ENCODE measurements at regions not wholly inside any gene's neighbourhood (a gene's known extent, or its start where the extent isn't known, plus 50 kb on each side); places are given as distances from the start of the nearest gene placed in this dataset.

- no peak for DNase-seq
- no peak overlapping the region for H3K4me3 ChIP-seq
- H3K9me3 ChIP-seq = no peaks in the 10 kb centered on the region
- H3K27ac ChIP-seq = no peak overlapping the region
- H3K27me3 ChIP-seq (replicated peaks in 1 of 7) = peaks cover 0 to 55% (median 4%) of the 10 kb centered on the region in 7 donors
- TF ChIP-seq CTCF (IDR thresholded peaks at IDR 0.05 in 8 of 11, conservative IDR thresholded peaks at IDR 0.05 in 3 of 11) = no peak
- TF ChIP-seq POLR2A (IDR thresholded peaks at IDR 0.05) = no peak
- no peak for TF ChIP-seq POLR2AphosphoS5 (IDR thresholded peaks at IDR 0.05)
- H3K4me1 ChIP-seq = no peaks in the 10 kb centered on the region
- 77 to 94% (median 80%) methylated on average over 1 of the region's 1 CpG for WGBS, 5 donors
- H3K36me3 ChIP-seq = no peaks in the 10 kb centered on the region
- intact Hi-C loops (cut with DNase I; ENCODE audit: low total_unique reads) = no loop called here
Measured at GRCh38 chr22:48212727-48213126, 1450.3 kb downstream of the TBC1D22A start.

- H3K9me3 ChIP-seq = no peaks in the 10 kb centered on the region
- H3K27ac ChIP-seq = no peak overlapping the region
- no peaks in the 10 kb centered on the region for H3K36me3 ChIP-seq
- H3K27me3 ChIP-seq (replicated peaks in 1 of 7) = peaks cover 0 to 61% (median 4%) of the 10 kb centered on the region in 7 donors
- intact Hi-C loops (cut with DNase I; ENCODE audit: low total_unique reads) = no loop called here
- H3K4me1 ChIP-seq = no peaks in the 10 kb centered on the region
- WGBS, 5 donors = 33 to 62% (median 57%) methylated on average over 6 to 7 of the region's 7 CpGs
- TF ChIP-seq POLR2AphosphoS5 (IDR thresholded peaks at IDR 0.05) = no peak
- TF ChIP-seq CTCF (IDR thresholded peaks at IDR 0.05 in 8 of 11, conservative IDR thresholded peaks at IDR 0.05 in 3 of 11) = no peak
- no peak for TF ChIP-seq POLR2A (IDR thresholded peaks at IDR 0.05)
- no peak overlapping the region for H3K4me3 ChIP-seq
- DNase-seq = no peak
Measured at GRCh38 chr22:48210812-48211211, 1448.4 kb downstream of the TBC1D22A start.

- no peak for DNase-seq
- Histone ChIP-seq H3K27ac (no peak overlapping the region), H3K4me3 (no peak overlapping the region), H3K27me3 (replicated peaks in 1 of 7) (peaks cover 0 to 68% (median 4%) of the 10 kb centered on the region in 7 donors), H3K36me3 (no peaks in the 10 kb centered on the region), H3K9me3 (no peaks in the 10 kb centered on the region), H3K4me1 (no peaks in the 10 kb centered on the region)
- 52 to 59% (median 54%) methylated on average over 10 of the region's 10 CpGs for WGBS, 5 donors
- intact Hi-C loops (cut with DNase I; ENCODE audit: low total_unique reads) = no loop called here
- TF ChIP-seq CTCF (IDR thresholded peaks at IDR 0.05 in 8 of 11, conservative IDR thresholded peaks at IDR 0.05 in 3 of 11) = no peak
- no peak for TF ChIP-seq POLR2AphosphoS5 (IDR thresholded peaks at IDR 0.05)
- no peak for TF ChIP-seq POLR2A (IDR thresholded peaks at IDR 0.05)
Measured at GRCh38 chr22:48210198-48210580, 1447.7 kb downstream of the TBC1D22A start.

- 78 to 87% (median 83%) methylated on average over 23 to 26 of the region's 26 CpGs for WGBS, 5 donors
- Histone ChIP-seq H3K27ac (no peak overlapping the region), H3K4me1 (no peaks in the 10 kb centered on the region), H3K36me3 (no peaks in the 10 kb centered on the region), H3K9me3 (no peaks in the 10 kb centered on the region), H3K4me3 (no peak overlapping the region), H3K27me3 (replicated peaks in 1 of 7) (peaks cover 0 to 69% (median 4%) of the 10 kb centered on the region in 7 donors)
- TF ChIP-seq POLR2AphosphoS5 (IDR thresholded peaks at IDR 0.05) (no peak), POLR2A (IDR thresholded peaks at IDR 0.05) (no peak), CTCF (IDR thresholded peaks at IDR 0.05 in 8 of 11, conservative IDR thresholded peaks at IDR 0.05 in 3 of 11) (no peak)
- intact Hi-C loops (cut with DNase I; ENCODE audit: low total_unique reads) = no loop called here
- no peak for DNase-seq
Measured at GRCh38 chr22:48209473-48210197, 1447.2 kb downstream of the TBC1D22A start.

All from spleen (tissue), 11 donors.